Mesenchymal stem cell (in vitro differentiated cells and primary cell): ENCODE measurements at regions not wholly inside any gene's neighbourhood (a gene's known extent, or its start where the extent isn't known, plus 50 kb on each side); places are given as distances from the start of the nearest gene placed in this dataset.

Source experiments
- DNase-seq: peaks from one replicate; pipeline ENCODE4 v3.0.0-alpha.2; 2013
- H2AFZ ChIP-seq: one replicate; pipeline ENCODE4 v1.6.1; 2013; ENCODE audit warnings: low read depth, mild to moderate bottlenecking, control low read depth, inconsistent platforms, low read length, moderate library complexity
- H2AK5ac ChIP-seq: 2 replicates; pipeline ENCODE4 v1.6.1; 2013; ENCODE audit warnings: low read length, moderate library complexity, mild to moderate bottlenecking, inconsistent platforms; ENCODE audit not compliant: severe bottlenecking
- H2BK120ac ChIP-seq: one replicate; pipeline ENCODE4 v1.6.1; 2013; ENCODE audit warnings: low read depth, mild to moderate bottlenecking, inconsistent platforms, low read length, moderate library complexity
- H2BK12ac ChIP-seq, 2 experiments: one replicate each; pipeline ENCODE4 v1.6.1; 2013; ENCODE audit warnings: inconsistent platforms in 2 of 2, low read length in 2 of 2, mild to moderate bottlenecking in 2 of 2, moderate library complexity in 2 of 2, control low read depth in 1 of 2
- H2BK15ac ChIP-seq: one replicate; pipeline ENCODE4 v1.6.1; 2013; ENCODE audit warnings: mild to moderate bottlenecking, low read depth, inconsistent platforms; ENCODE audit not compliant: poor library complexity, severe bottlenecking
- H2BK5ac ChIP-seq: 2 replicates; pipeline ENCODE4 v1.6.1; 2013; ENCODE audit warnings: low read depth, mild to moderate bottlenecking, low read length, control low read depth, inconsistent platforms; ENCODE audit not compliant: poor library complexity, severe bottlenecking
- H3K14ac ChIP-seq, 2 experiments: one replicate each; pipeline ENCODE4 v1.6.1; 2013; ENCODE audit warnings: inconsistent platforms in 2 of 2, low read length in 2 of 2, control low read depth in 1 of 2, mild to moderate bottlenecking in 1 of 2, moderate library complexity in 1 of 2
- H3K18ac ChIP-seq, 2 experiments: one replicate each; pipeline ENCODE4 v1.6.1; 2013; ENCODE audit warnings: inconsistent platforms in 2 of 2, low read length in 2 of 2, control low read depth in 1 of 2, low read depth in 1 of 2, mild to moderate bottlenecking in 1 of 2
- H3K23ac ChIP-seq, 2 experiments: one replicate each; pipeline ENCODE4 v1.6.1; 2013; ENCODE audit warnings: inconsistent platforms in 2 of 2, low read length in 2 of 2, mild to moderate bottlenecking in 2 of 2, moderate library complexity in 2 of 2, control low read depth in 1 of 2
- H3K27ac ChIP-seq: 2 replicates; pipeline ENCODE4 v1.5.1; 2013; ENCODE audit warnings: mild to moderate bottlenecking, moderate library complexity, low read length, control low read depth, inconsistent platforms; ENCODE audit not compliant: poor library complexity, severe bottlenecking
- H3K27me3 ChIP-seq, 2 experiments: 2 replicates each; pipeline versions ENCODE4 v1.6.1 to v1.7.0; 2013; ENCODE audit warnings: low read length in 2 of 2, mild to moderate bottlenecking in 2 of 2, moderate library complexity in 2 of 2, control low read depth in 1 of 2, inconsistent platforms in 1 of 2; ENCODE audit not compliant: control insufficient read depth in 1 of 2, insufficient read depth in 1 of 2
- H3K36me3 ChIP-seq, 2 experiments: 2 replicates each; pipeline versions ENCODE4 v1.6.1 to v1.7.0; 2013; ENCODE audit warnings: low read length in 2 of 2, control low read depth in 1 of 2, inconsistent platforms in 1 of 2, low read depth in 1 of 2, mild to moderate bottlenecking in 1 of 2; ENCODE audit not compliant: insufficient read depth in 2 of 2, control insufficient read depth in 1 of 2
- H3K4ac ChIP-seq, 2 experiments: one replicate each; pipeline ENCODE4 v1.6.1; 2013; ENCODE audit warnings: inconsistent platforms in 2 of 2, low read length in 2 of 2, mild to moderate bottlenecking in 2 of 2, moderate library complexity in 2 of 2, control low read depth in 1 of 2, low read depth in 1 of 2
- H3K4me1 ChIP-seq: 2 replicates; pipeline ENCODE4 v1.6.1; 2013; ENCODE audit warnings: low read depth, low read length, control low read depth; ENCODE audit not compliant: control insufficient read depth, insufficient read depth
- H3K4me2 ChIP-seq: 2 replicates; pipeline ENCODE4 v1.6.1; 2013; ENCODE audit warnings: low read length, mild to moderate bottlenecking, inconsistent platforms; ENCODE audit not compliant: poor library complexity, severe bottlenecking
- H3K4me3 ChIP-seq, 2 experiments: 2 replicates each; pipeline versions ENCODE4 v1.5.1 to v1.7.0; 2013; ENCODE audit warnings: low read length in 2 of 2, mild to moderate bottlenecking in 2 of 2, control low read depth in 1 of 2, low read depth in 1 of 2; ENCODE audit not compliant: insufficient read depth in 1 of 2
- H3K79me1 ChIP-seq: replicated peaks from 2 replicates; pipeline ENCODE4 v1.6.1; 2013; ENCODE audit warnings: mild to moderate bottlenecking, control low read depth, low read length, inconsistent platforms; ENCODE audit not compliant: poor library complexity, severe bottlenecking
- H3K9ac ChIP-seq: 2 replicates; pipeline ENCODE4 v1.7.0; 2013; ENCODE audit warnings: mild to moderate bottlenecking, low read length, moderate library complexity
- H3K9me3 ChIP-seq: 2 replicates; pipeline ENCODE4 v1.7.0; 2013; ENCODE audit warnings: mild to moderate bottlenecking, low read length; ENCODE audit not compliant: control insufficient read depth
- H4K8ac ChIP-seq: one replicate; pipeline ENCODE4 v1.6.1; 2013; ENCODE audit warnings: inconsistent platforms, mild to moderate bottlenecking, low read length, moderate library complexity
- H4K91ac ChIP-seq: one replicate; pipeline ENCODE4 v1.6.1; 2013; ENCODE audit warnings: mild to moderate bottlenecking, low read length, inconsistent platforms
- WGBS: methylation state at CpG from one replicate; pipeline ENCODE4 v1.1.7; 2013; ENCODE audit warnings: mixed read lengths; 5-methylcytosine and 5-hydroxymethylcytosine counted together

DNA sequence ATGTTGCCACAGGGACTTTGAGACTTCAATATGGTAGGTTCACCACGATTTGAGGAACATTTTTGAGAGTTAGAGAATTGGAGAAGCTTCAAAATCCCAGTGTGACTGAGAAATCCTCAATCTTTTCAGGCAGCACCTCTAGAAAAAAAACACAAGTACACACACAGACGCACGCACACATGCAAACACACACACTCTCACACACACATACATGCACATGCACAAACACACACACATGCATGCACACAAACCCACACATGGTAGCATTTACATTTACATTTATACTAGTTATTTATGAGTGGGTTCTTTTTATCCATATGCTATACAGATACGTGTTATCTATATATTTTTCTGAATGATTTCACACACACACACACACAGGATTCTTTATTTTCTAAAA is 901.9 kb downstream of the GATA3 start:
- Histone ChIP-seq H3K4me3 (no peak overlapping the region), H3K27ac (no peak overlapping the region), H2BK12ac (no peak overlapping the region), H3K79me1 (no peaks in the 10 kb centered on the region), H3K27me3 (no peaks in the 10 kb centered on the region), H2AFZ (no peak overlapping the region), H3K4ac (no peak overlapping the region), H2BK15ac (no peak overlapping the region), H3K9ac (no peak overlapping the region), H4K8ac (no peak overlapping the region), H2BK5ac (no peak overlapping the region), H3K14ac (no peak overlapping the region), H2BK120ac (no peak overlapping the region), H3K18ac (no peak overlapping the region), H2AK5ac (no peak overlapping the region), H3K4me2 (no peak overlapping the region), H4K91ac (no peak overlapping the region), H3K23ac (no peak overlapping the region), H3K4me1 (no peaks in the 10 kb centered on the region), H3K36me3 (no peaks in the 10 kb centered on the region), H3K9me3 (no peaks in the 10 kb centered on the region)
- DNase-seq, result no peak
- 85% methylated on average over 4 of the region's 4 CpGs for WGBS

DNA sequence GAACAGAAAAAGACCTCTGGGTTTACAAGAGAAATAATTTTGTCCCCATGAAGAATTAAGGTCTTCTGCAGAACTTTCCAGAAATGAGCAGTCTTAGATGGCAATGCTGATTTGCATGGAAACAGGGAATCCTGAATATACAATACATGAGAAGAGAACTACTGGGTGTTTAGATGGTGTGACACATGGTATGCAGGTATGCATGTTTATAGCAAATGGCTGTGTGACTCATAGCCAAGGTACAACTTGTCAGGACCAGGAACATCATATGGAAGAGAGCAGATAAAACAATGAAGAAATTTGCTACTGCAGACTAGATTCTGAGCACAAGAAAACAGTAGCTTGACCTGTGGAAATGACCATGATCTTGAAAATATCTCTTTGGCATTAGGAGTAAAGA is 907.8 kb downstream of the GATA3 start:
- no peak for DNase-seq
- Histone ChIP-seq H4K8ac (no peak overlapping the region), H2BK5ac (no peak overlapping the region), H3K4me3 (no peak overlapping the region), H2AK5ac (no peak overlapping the region), H3K9me3 (peaks cover 7% of the 10 kb centered on the region), H3K9ac (no peak overlapping the region), H2AFZ (no peak overlapping the region), H3K27ac (no peak overlapping the region), H4K91ac (no peak overlapping the region), H3K14ac (no peak overlapping the region), H3K4me1 (no peaks in the 10 kb centered on the region), H3K4ac (no peak overlapping the region), H2BK120ac (no peak overlapping the region), H3K36me3 (no peaks in the 10 kb centered on the region), H3K23ac (no peak overlapping the region), H3K18ac (no peak overlapping the region), H2BK12ac (no peak overlapping the region), H2BK15ac (no peak overlapping the region), H3K4me2 (no peak overlapping the region), H3K79me1 (no peaks in the 10 kb centered on the region), H3K27me3 (no peaks in the 10 kb centered on the region)

DNA sequence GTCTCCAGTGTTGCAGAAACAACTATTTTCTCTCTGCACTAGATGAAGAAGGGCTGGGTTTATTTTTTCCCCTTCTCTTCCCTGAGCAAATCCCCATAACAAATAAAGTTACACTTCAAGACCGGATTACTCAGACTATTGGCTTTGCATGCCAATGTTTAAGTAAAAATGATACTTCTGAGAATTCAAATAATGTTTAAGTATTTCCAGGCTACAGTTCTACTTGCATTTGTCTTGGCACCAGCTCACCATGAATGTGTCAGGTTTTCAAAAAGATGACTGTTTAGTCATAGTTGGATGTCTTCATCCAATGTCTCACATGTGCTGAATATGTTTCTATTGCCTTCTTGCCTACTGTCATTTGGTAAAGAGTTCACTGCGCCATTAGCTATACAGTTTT is 912.6 kb downstream of the GATA3 start:
- H3K79me1 ChIP-seq, result no peaks in the 10 kb centered on the region
- no peak overlapping the region for H3K23ac ChIP-seq
- no peaks in the 10 kb centered on the region for H3K4me1 ChIP-seq
- no peak overlapping the region for H2BK120ac ChIP-seq
- no peak overlapping the region for H4K8ac ChIP-seq
- H3K9me3 ChIP-seq, result peaks cover 12% of the 10 kb centered on the region
- no peak overlapping the region for H2BK5ac ChIP-seq
- H2AK5ac ChIP-seq, result no peak overlapping the region
- H3K9ac ChIP-seq, result no peak overlapping the region
- H3K27me3 ChIP-seq, result no peaks in the 10 kb centered on the region
- H3K18ac ChIP-seq, result no peak overlapping the region
- no peak for DNase-seq
- H2BK12ac ChIP-seq, result no peak overlapping the region
- WGBS, result 100% methylated on average over 1 of the region's 2 CpGs
- H3K27ac ChIP-seq, result no peak overlapping the region
- no peak overlapping the region for H3K14ac ChIP-seq
- H3K4me3 ChIP-seq, result no peak overlapping the region
- no peak overlapping the region for H3K4me2 ChIP-seq
- H4K91ac ChIP-seq, result no peak overlapping the region
- no peak overlapping the region for H2AFZ ChIP-seq
- no peak overlapping the region for H2BK15ac ChIP-seq
- H3K4ac ChIP-seq, result no peak overlapping the region
- no peaks in the 10 kb centered on the region for H3K36me3 ChIP-seq

DNA sequence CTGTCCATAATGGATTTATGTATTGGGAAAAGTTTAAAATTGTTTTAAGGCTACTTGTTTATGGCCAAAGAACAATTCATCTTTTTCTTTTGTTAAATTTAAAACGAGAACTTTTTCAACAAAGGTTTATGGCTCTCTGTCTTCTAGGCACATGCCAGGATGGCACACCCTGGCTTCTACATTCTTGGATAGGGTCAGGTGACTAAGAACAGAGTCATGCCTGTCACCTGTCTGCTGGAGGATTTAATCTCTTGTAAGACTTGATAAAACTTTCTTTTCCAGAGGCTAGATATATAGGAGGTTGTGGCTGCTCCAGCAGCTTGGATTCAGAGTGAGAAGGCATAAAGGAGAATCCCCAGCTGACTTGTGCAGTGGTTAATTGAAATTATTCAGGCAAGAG is 915.4 kb downstream of the GATA3 start:
- 100% methylated on average over 1 of the region's 1 CpG for WGBS
- no peak overlapping the region for H2AK5ac ChIP-seq
- no peak overlapping the region for H3K9ac ChIP-seq
- no peak overlapping the region for H2BK120ac ChIP-seq
- H3K9me3 ChIP-seq, result peaks cover 6% of the 10 kb centered on the region
- DNase-seq, result no peak
- H3K4me3 ChIP-seq, result no peak overlapping the region
- H3K23ac ChIP-seq, result no peak overlapping the region
- no peaks in the 10 kb centered on the region for H3K4me1 ChIP-seq
- no peaks in the 10 kb centered on the region for H3K79me1 ChIP-seq
- H2BK15ac ChIP-seq, result no peak overlapping the region
- H3K27me3 ChIP-seq, result no peaks in the 10 kb centered on the region
- no peak overlapping the region for H3K4ac ChIP-seq
- H3K4me2 ChIP-seq, result no peak overlapping the region
- H3K27ac ChIP-seq, result no peak overlapping the region
- H2AFZ ChIP-seq, result no peak overlapping the region
- no peak overlapping the region for H2BK5ac ChIP-seq
- H4K8ac ChIP-seq, result no peak overlapping the region
- H3K14ac ChIP-seq, result no peak overlapping the region
- no peak overlapping the region for H3K18ac ChIP-seq
- H3K36me3 ChIP-seq, result no peaks in the 10 kb centered on the region
- no peak overlapping the region for H2BK12ac ChIP-seq
- no peak overlapping the region for H4K91ac ChIP-seq
